ENCODE measurements at regions not wholly inside any gene's neighbourhood (a gene's known extent, or its start where the extent isn't known, plus 50 kb on each side); places are given as distances from the start of the nearest gene placed in this dataset.

DNA sequence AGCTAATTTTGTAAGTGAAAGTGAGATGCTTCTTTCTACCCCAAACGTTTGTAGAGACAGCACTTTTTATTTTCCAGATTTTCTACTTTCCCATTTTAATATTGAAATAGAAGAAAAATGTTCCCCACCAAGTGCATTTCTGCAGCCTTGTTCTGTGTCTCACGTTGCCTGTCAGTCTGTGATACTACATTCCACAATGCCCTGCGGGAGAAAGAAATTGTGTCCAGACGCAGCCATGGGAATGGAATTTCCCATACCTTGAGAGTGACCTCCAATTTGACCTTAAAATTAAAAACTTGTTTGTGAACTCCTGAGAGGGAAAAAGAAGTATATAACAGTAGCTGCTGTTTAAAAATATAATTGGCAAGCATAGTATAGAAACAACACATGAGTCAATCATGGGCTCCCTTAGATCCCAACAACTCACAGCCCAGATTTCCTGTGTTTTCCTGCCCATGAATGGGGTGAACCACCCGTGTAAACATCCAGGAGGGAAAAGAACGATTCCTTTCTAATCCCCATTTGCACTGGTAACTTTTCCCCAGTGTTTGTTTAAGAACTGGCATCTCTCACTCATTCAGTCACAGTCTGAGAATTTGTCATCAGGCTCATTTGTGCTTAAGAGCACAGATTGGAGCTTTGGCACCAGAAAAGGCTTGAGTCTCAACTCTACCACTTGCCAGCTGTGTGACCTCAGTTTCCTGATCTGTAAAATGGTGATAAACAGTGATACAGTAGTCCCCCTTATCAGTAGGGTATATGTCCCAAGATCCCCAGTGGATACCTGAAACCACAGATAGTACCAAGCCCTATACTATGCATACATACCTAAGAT, 166.1 kb upstream of the ZNF521 start:
- TF ChIP-seq, protein P1, sequence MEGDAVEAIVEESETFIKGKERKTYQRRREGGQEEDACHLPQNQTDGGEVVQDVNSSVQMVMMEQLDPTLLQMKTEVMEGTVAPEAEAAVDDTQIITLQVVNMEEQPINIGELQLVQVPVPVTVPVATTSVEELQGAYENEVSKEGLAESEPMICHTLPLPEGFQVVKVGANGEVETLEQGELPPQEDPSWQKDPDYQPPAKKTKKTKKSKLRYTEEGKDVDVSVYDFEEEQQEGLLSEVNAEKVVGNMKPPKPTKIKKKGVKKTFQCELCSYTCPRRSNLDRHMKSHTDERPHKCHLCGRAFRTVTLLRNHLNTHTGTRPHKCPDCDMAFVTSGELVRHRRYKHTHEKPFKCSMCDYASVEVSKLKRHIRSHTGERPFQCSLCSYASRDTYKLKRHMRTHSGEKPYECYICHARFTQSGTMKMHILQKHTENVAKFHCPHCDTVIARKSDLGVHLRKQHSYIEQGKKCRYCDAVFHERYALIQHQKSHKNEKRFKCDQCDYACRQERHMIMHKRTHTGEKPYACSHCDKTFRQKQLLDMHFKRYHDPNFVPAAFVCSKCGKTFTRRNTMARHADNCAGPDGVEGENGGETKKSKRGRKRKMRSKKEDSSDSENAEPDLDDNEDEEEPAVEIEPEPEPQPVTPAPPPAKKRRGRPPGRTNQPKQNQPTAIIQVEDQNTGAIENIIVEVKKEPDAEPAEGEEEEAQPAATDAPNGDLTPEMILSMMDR (IDR thresholded peaks at IDR 0.05): no peak
- no peak for TF ChIP-seq EP300 (IDR thresholded peaks at IDR 0.05)

Measured in ovary (tissue), 3 donors.